Endothelial cell of umbilical vein (primary cell): ENCODE measurements at regions not wholly inside any gene's neighbourhood (a gene's known extent, or its start where the extent isn't known, plus 50 kb on each side); places are given as distances from the start of the nearest gene placed in this dataset.

Experiments used
- BruUV-seq: library from RNA; stranded (reverse); fragments of 400-500 nt; replicated peaks from 2 replicates; lab custom pipeline; 2021; lab: Mats Ljungman, UMichigan
- CTCF ChIA-PET: fragments of 300-600, 350-600 bp; sonication (Branson Sonifier 250); formaldehyde crosslinking; loops from one replicate; lab custom pipeline; 2021; ENCODE audit warnings: antibody characterized with exemption, inconsistent platforms; lab: Charles Lee
- POLR2A ChIA-PET: fragments of 300-600, 350-600 bp; sonication (Branson Sonifier 250); formaldehyde crosslinking; loops from one replicate; lab custom pipeline; 2021; ENCODE audit warnings: antibody characterized with exemption, inconsistent platforms; lab: Charles Lee
- DNase-seq: peaks from one replicate; pipeline ENCODE4 v3.0.0-alpha.2; 2011; ENCODE audit warnings: low read depth, low spot score
- FAIRE-seq: peaks from 2 replicates; lab custom pipeline; 2011; peaks lifted over from hg19 to GRCh38; lab: Jason Lieb, UNC
- H2AFZ ChIP-seq: 2 replicates; pipeline ENCODE4 v1.6.0; 2012; ENCODE audit warnings: low read depth, low read length, control low read depth, inconsistent platforms
- H3K27ac ChIP-seq: 2 replicates; pipeline ENCODE4 v1.5.1; 2011; ENCODE audit warnings: low read depth, mild to moderate bottlenecking, control low read depth, low read length, moderate library complexity; ENCODE audit not compliant: insufficient read depth
- H3K27me3 ChIP-seq, 2 experiments: 2 replicates each; pipeline versions ENCODE4 v1.6.0 to v1.6.1; 2011; ENCODE audit warnings: low read length in 2 of 2, mixed read lengths in 1 of 2; ENCODE audit not compliant: control insufficient read depth in 2 of 2, insufficient read depth in 2 of 2
- H3K36me3 ChIP-seq, 2 experiments: 2 replicates in 1 of 2; 3 replicates in 1 of 2; pipeline ENCODE4 v1.5.1; 2011; ENCODE audit warnings: low read length in 2 of 2, mild to moderate bottlenecking in 1 of 2, moderate library complexity in 1 of 2; ENCODE audit not compliant: control insufficient read depth in 2 of 2, insufficient read depth in 2 of 2; ENCODE audit errors: extremely low read depth in 1 of 2
- H3K4me1 ChIP-seq: 3 replicates; pipeline ENCODE4 v1.5.1; 2011; ENCODE audit warnings: mild to moderate bottlenecking, low read length; ENCODE audit not compliant: control insufficient read depth, insufficient read depth; ENCODE audit errors: extremely low read depth
- H3K4me2 ChIP-seq: 2 replicates; pipeline ENCODE4 v1.6.1; 2011; ENCODE audit warnings: low read length, control low read depth, mixed read lengths; ENCODE audit not compliant: insufficient read depth
- H3K4me3 ChIP-seq, 3 experiments: fragments of 200-600 bp in 1 of 3; sonication (generic), shearing (Covaris generic) in 1 of 3; replicated peaks in 1 of 3; 2 replicates each; pipeline ENCODE4 v1.5.1; 2011 to 2016; ENCODE audit warnings: control low read depth in 3 of 3, low read length in 3 of 3, mild to moderate bottlenecking in 2 of 3, inconsistent platforms in 1 of 3, low read depth in 1 of 3, moderate library complexity in 1 of 3; ENCODE audit not compliant: insufficient read depth in 1 of 3
- H3K79me2 ChIP-seq: 2 replicates; pipeline ENCODE4 v1.6.0; 2012; ENCODE audit warnings: low read length, inconsistent platforms; ENCODE audit not compliant: control insufficient read depth, insufficient read depth
- H3K9ac ChIP-seq: replicated peaks from 2 replicates; pipeline ENCODE3; 2011; ENCODE audit warnings: low read length, control low read depth; ENCODE audit not compliant: insufficient read depth; ENCODE audit errors: extremely low read depth
- H3K9me1 ChIP-seq: replicated peaks from 3 replicates; pipeline ENCODE4 v1.6.0; 2011; ENCODE audit warnings: mild to moderate bottlenecking, low read length; ENCODE audit not compliant: control insufficient read depth, insufficient read depth; ENCODE audit errors: extremely low read depth
- H3K9me3 ChIP-seq: replicated peaks from 2 replicates; pipeline ENCODE4 v1.5.1; 2012; ENCODE audit warnings: low read length, inconsistent platforms; ENCODE audit not compliant: control insufficient read depth, insufficient read depth
- H4K20me1 ChIP-seq: replicated peaks from 2 replicates; pipeline ENCODE3; 2011; ENCODE audit warnings: mild to moderate bottlenecking, low read length; ENCODE audit not compliant: control insufficient read depth, insufficient read depth; ENCODE audit errors: extremely low read depth
- CTCF ChIP-seq, 2 donors: IDR thresholded peaks; 1 replicate in 1 of 2; 2 replicates in 1 of 2; pipeline ENCODE4 v1.5.1; 2011; ENCODE audit warnings: low read length in 2 of 2, mild to moderate bottlenecking in 2 of 2, moderate library complexity in 2 of 2, control low read depth in 1 of 2, inconsistent platforms in 1 of 2, low read depth in 1 of 2; ENCODE audit not compliant: insufficient read depth in 1 of 2; ENCODE audit errors: extremely low read depth in 1 of 2
- EZH2 ChIP-seq: IDR thresholded peaks from 2 replicates; pipeline ENCODE4 v1.6.1; 2012; ENCODE audit warnings: borderline replicate concordance, low read depth, mild to moderate bottlenecking, moderate library complexity, low read length, inconsistent platforms; ENCODE audit not compliant: severe bottlenecking
- FOS ChIP-seq: IDR thresholded peaks from 2 replicates; pipeline ENCODE4 v1.6.1; 2011; ENCODE audit warnings: mild to moderate bottlenecking, low read length, moderate library complexity, borderline replicate concordance; ENCODE audit not compliant: insufficient read depth
- JUN ChIP-seq: IDR thresholded peaks from 2 replicates; pipeline ENCODE4 v1.6.1; 2011; ENCODE audit warnings: borderline replicate concordance, low read depth; ENCODE audit not compliant: insufficient read length, insufficient read depth
- MYC ChIP-seq: IDR thresholded peaks from one replicate; pipeline ENCODE4 v1.6.1; 2011; ENCODE audit warnings: mild to moderate bottlenecking, low read depth, low read length
- POLR2AphosphoS5 ChIP-seq: IDR thresholded peaks from 2 replicates; pipeline ENCODE4 v1.6.1; 2012; ENCODE audit warnings: low read depth, mild to moderate bottlenecking, control low read depth, low read length, moderate library complexity; ENCODE audit not compliant: insufficient read depth
- dilution Hi-C: fragments of 300-500 bp; cut with MboI; formaldehyde crosslinking; loops from one replicate; pipeline ENCODE4 v1.15.0; 2019; ENCODE audit warnings: low sequenced_read_pairs; ENCODE audit not compliant: extremely low pct_ligation_motif_present
- intact Hi-C: fragments of 100-400 bp; cut with micrococcal nuclease; formaldehyde crosslinking; loops from one replicate; pipeline ENCODE4 v1.10.0; 2022
- TF ChIP-seq, protein P1 (sequence below): IDR thresholded peaks from 2 replicates; pipeline ENCODE4 v1.6.1; 2011; ENCODE audit not compliant: insufficient read depth, insufficient read length

- Histone ChIP-seq H3K4me3 (no peak overlapping the region), H3K27me3 (no peaks in the 10 kb centered on the region), H3K27ac (no peak overlapping the region), H3K9me1 (no peaks in the 10 kb centered on the region), H3K79me2 (no peaks in the 10 kb centered on the region), H3K36me3 (no peaks in the 10 kb centered on the region), H3K4me2 (no peak overlapping the region), H3K9me3 (no peaks in the 10 kb centered on the region), H2AFZ (no peak overlapping the region), H3K9ac (no peak overlapping the region), H4K20me1 (no peaks in the 10 kb centered on the region), H3K4me1 (peaks cover 13% of the 10 kb centered on the region)
- DNase-seq, result peak; percentile 54
- dilution Hi-C loops (no loop called here), intact Hi-C loops (no loop called here)
- BruUV-seq, result no TSS peak
- no peak for TF ChIP-seq MYC
- no peak for TF ChIP-seq EZH2
- TF ChIP-seq JUN, result no peak
- TF ChIP-seq, protein P1, sequence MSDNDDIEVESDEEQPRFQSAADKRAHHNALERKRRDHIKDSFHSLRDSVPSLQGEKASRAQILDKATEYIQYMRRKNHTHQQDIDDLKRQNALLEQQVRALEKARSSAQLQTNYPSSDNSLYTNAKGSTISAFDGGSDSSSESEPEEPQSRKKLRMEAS, result no peak
- TF ChIP-seq FOS, result no peak
- TF ChIP-seq CTCF (IDR thresholded peaks at IDR 0.05; ENCODE audit: extremely low read depth in 1 of 2, insufficient read depth in 1 of 2, low read depth in 1 of 2, low read length in 2 of 2), result no peak
- TF ChIP-seq POLR2AphosphoS5, result no peak
- FAIRE-seq, result peak; percentile 4
- CTCF ChIA-PET, result interaction anchor here (1.3 to 2.9 kb wide), 4 partner anchors 9 to 24 kb away, joined by 3 to 15 read pairs (median 4); no protein-coding TSS in a partner anchor
- POLR2A ChIA-PET, result interaction anchor here (0.7 kb wide), 1 partner anchor 44 kb away, joined by 3 read pairs; no protein-coding TSS in a partner anchor
Observed at GRCh38 chr5:56616454-56617160, 198.7 kb upstream of the MAP3K1 start.
